Stimulated activated CD4-positive, alpha-beta T cell treated with anti-CD3 and anti-CD28 coated beads, Interleukin-1b, Interleukin-23, amount 100 ng/mL, for 4 hours (primary cell): ENCODE measurements at regions not wholly inside any gene's neighbourhood (a gene's known extent, or its start where the extent isn't known, plus 50 kb on each side); places are given as distances from the start of the nearest gene placed in this dataset.

Source experiments
- DNase-seq, 2 donors: peaks; one replicate each; pipeline ENCODE4 v3.0.0-alpha.2; 2020; ENCODE audit warnings: low read depth in 2 of 2

GRCh38 chr5:117088176-117088575 is 513.6 kb upstream of the SEMA6A start:
- no peak for DNase-seq

DNA sequence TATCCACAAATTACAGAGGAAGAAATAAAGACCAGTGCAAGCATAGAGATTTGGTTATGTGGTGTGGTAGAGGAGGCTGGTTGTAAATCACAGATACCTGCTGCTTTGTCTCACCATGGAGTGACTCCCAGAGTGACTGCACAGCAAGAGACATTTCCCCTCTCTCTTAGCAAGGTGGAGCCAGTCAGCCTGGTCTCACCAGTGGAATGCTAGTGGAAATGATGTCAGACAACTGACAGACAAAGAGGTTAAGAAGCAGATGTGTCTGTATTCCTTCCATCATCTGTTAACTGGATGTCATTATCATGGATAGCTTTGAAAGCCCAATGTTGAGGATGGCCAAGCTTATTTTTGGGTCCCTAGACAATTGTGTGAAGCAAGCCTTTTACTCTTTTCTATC is 509.4 kb upstream of the SEMA6A start:
- no peak for DNase-seq

DNA sequence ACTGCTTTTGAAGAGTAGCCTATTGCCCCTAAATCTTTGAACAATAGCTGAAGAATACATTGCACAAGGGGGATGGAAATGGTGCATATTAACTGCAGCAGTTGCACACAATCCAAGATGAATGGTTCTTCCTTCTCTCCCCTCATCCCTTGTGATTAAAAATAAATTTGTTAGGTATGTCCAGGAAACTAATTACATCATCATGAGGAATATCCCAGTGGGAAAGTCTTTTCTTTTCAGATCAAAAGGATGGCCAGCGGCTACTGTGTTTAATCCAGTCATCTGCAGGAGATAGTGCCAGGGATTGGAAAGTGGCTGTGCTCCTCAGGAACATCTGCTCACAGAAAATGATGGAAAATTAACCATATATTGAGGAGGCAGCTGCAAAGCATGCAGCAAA is 508.4 kb upstream of the SEMA6A start:
- no peak for DNase-seq

DNA sequence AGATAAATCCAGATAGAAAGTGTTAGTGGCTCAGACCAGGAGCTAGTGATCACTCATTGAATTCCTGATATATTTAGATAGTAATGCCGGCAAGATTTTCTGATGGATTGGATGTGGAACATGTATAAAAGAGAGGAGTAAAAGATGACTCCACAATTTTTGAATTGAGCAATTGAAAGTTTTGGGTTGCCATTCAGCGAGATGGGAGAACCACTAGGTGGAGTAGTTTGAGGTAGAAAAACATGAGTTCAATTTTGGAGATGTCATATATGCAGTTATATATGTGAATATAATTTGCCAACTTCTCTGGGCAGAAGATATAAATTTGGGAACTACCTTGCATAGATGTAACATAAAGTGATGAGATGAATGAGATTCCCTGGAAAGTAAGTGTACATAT is 502.5 kb upstream of the SEMA6A start:
- no peak for DNase-seq

DNA sequence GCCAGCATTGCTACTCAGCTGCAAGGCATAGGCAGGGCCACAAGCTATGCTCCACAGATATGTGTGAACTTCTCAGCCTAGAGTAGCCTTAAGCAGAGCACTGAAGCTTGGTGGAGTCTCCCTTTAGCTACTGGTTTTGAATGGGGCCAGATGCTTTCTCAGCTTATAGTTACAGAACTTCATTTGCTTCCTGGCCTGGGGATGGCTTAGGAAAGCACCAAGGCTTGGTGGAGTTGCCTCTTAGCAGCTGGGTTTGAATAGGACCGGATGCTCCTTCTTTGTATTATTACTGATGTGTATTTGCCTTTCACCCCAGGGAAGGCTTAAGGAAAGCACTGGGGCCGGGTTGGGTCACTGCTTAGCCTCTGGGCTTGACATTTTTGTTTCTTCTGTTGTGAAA is 497.8 kb upstream of the SEMA6A start:
- DNase-seq, result no peak

DNA sequence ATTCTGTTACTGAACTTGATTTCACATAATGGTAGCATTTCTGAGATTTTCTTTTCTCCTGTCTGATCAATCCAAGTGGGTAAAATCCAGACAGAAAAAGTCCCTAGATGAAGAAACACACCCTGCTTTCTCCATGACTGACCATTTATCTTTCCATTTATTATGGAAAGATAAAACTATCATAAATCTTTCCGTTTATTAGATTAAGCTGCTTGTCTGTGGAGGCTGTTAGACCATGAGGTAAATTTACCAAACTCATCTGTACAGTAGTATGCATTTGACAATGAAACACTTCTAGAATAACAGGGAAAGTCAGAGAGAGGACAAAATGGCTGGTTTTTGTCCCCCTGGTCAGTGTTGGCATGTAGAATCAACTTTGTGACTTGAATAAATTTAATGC is 491.2 kb upstream of the SEMA6A start:
- no peak for DNase-seq

GRCh38 chr5:117065161-117065560 is 490.5 kb upstream of the SEMA6A start:
- no peak for DNase-seq

DNA sequence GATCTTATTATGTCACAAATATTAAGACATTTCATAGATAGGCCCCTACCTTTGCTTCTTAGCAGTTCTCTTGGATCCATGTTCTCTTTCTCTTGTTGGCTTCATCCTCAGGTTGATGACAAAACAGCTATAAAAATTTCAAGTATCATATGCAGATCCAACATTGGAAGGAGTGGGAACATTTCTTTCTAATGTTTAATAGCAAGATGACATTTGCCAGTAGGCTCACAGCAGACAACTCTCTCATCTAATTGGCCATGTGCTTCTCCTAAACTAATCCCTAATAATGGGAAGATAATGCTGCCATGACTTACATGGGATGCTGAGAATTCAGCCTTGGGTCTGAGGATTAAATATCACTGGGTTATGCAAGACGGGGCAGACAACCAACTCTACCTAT is 485.5 kb upstream of the SEMA6A start:
- DNase-seq, result no peak

- no peak for DNase-seq
These were observed 484.1 kb upstream of the SEMA6A start for GRCh38 chr5:117058740-117059139.

- DNase-seq, result no peak
These were observed 480.9 kb upstream of the SEMA6A start for GRCh38 chr5:117055517-117055916.

- DNase-seq, result no peak
These were observed 480.3 kb upstream of the SEMA6A start for GRCh38 chr5:117054911-117055310.

- DNase-seq, result no peak
These were observed 479.5 kb upstream of the SEMA6A start for GRCh38 chr5:117054141-117054540.

DNA sequence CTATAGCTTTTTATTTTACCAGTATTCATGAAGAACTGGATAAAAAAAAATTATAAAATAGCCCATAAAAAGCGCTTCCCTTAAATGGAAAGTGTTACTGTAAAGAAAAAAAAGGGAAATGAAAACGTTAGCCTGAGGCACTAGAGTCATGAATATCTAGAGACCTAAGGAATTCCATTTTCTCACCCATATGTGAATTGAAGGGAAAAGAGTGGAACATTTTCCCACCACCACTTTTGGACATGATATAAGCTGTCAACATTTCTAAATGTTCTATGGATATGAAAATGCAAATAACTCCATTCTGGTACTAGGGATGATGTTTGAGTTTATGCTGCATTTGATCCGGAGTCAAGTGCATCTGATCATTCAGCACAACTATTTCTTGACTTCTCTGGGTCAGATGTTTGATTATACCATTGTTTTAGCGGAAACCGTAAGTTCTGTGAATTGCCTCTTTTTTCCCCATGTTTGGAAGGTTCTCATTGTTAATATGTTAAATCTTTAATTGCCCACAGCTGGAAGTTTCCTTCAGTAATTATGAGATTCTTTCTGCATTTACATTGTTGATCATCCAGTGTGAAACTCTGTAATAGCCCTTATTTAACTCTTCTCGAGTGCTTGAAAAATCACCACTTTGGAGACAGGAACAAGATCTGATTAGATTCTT is 467.4 kb upstream of the SEMA6A start:
- no peak for DNase-seq

- DNase-seq, result no peak
These were observed 464.4 kb upstream of the SEMA6A start for GRCh38 chr5:117039035-117039434.

- DNase-seq, result no peak
These were observed 452.8 kb upstream of the SEMA6A start for GRCh38 chr5:117027384-117027783.

DNA sequence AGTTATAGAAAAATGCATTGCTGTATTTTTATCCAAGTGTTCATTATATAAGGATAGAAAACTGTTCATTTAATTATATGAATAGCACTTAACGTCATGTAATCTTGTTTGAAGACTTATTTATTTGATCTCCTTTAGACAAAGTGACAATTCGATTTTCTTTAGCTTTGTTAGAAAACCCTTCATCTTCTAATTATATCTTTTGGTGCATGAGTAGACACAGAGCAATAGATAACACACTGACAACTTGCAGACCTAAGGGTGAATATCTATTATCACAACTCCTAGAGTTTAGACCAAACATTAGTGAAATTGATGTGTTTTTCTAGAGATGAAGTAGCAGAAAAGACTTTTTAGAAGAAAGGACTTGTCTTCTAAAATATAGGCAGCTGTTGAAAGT is 446.4 kb upstream of the SEMA6A start:
- no peak for DNase-seq

DNA sequence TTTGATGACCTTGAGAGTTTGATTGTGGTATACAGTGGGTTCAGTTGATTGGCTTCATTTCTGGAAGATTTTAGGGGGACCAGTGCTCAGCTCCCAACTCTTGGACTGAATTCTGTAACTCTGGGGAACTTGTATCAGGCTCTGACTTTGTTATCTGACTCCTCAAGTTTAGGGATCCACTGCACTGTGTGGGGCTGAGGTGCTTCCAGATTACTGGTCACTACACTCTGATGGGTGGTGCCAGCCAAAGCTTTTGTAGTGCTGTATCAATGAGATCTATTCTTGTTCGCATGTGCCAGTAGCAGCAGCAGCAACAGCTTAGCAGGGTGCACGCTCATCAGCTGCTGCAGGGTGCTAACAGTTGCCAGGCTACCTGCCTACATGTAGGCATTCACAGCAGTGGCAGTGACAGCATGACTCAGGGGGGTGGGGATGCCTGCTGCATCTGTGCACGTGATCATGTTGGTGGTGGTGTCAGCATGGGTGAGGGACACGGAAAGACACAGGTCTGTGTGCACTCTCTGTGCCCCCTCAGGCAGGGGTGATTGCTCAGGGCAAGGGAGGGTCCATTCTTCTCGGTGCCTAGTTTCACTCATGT is 438.8 kb upstream of the SEMA6A start:
- DNase-seq, result no peak

DNA sequence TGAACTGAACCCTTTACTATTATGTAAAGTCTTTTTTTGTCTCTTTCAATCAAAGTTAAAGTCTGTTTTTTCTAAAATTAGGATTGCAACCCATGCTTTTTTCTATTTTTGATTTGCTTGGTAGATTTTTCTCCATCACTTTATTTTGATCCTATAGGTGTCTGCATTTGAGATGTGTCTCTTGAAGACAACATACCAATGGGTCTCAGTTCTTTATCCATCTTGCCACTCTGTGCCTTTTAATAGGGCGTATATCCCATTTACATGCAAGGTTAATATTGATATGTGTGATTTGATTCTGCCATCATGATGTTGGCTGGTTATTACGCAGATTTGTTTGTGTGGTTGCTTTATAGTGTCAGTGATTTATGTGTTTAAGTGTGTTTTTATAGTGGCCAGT is 436.0 kb upstream of the SEMA6A start:
- no peak for DNase-seq

DNA sequence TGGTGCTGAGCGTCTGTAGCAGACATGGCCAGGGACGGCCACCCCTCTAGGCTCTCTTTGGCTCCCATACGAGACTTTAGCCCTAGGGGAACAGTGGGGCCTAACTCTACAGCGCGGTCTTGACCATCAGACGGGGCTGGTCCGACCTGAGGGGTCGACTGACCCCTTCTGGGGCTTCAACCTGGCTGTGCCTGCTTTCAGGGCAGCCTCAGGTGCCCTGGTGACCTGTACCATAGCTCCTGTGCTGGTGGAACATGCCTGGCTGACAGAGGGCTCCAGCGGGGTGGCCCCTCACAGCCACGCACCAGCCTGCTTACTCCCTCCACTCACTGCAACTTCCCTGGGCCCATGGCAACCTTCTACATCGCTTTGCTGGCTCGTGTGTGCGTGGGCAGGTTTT is 423.4 kb upstream of the SEMA6A start:
- DNase-seq, result no peak

DNA sequence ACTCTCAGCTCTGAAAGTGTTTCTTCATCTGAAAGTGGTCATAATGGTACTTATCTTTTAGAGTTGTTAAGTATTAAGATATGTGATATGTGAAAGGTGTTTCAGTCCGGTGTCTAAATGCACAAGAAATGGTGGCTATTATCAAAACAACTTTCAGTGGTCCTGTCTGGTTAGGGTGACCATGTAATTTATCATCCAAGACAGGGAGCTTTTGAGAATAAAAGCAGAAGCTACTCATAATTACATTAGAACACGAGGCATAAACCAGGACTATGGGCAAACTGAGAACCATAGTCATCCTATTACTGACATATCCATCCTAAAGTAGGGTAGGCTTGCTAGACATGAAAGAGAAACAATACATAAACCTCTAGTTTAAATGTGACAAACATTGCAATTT is 418.1 kb upstream of the SEMA6A start:
- DNase-seq, result no peak

DNA sequence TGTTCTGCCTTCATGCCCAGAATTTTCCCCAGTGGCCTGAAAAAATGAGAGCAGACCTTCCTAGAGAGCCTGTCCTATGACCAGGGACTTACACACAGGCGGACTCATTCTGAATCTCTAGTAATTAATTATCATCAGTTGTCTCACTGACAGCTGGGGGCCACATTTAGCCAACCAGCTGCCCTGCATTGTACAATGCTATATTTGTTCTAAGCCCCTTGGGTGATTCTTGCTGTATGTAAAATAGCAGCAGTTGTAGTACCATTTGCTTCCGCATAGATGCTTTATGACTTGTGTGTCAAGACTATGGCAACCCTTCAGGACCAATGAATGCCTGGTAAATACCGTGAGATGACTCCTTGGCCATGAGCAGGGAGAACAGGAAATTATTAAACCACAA is 415.4 kb upstream of the SEMA6A start:
- no peak for DNase-seq

DNA sequence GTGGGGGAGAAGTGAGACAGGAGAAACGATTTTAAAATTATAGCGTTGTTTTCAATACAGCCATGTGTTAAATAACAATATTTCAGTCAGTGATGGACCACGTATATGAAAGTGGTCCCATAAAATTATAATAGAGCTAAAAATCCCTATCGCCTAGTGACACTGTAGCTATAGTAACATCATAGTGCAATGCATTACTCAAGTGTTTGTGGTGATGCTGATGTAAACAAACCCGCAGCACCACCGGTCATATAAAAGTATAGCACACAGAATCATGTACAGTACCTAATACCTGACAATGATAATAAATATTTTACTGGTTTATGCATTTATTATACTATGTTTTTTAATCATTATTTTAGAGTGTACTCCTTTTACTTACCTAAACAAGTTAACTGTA is 407.4 kb upstream of the SEMA6A start:
- no peak for DNase-seq

- no peak for DNase-seq
These were observed 406.0 kb upstream of the SEMA6A start for GRCh38 chr5:116980581-116980980.

- DNase-seq, result no peak
These were observed 402.1 kb upstream of the SEMA6A start for GRCh38 chr5:116976767-116977166.
